Endothelial cell (in vitro differentiated cells): ENCODE measurements at regions not wholly inside any gene's neighbourhood (a gene's known extent, or its start where the extent isn't known, plus 50 kb on each side); places are given as distances from the start of the nearest gene placed in this dataset.
A peak's percentile ranks its signal among the peaks of the same experiment; 100 is the strongest.

Experiments
- DNase-seq: peaks from one replicate; pipeline ENCODE4 v3.0.0; 2021; ENCODE audit warnings: low spot score
- H3K27ac Mint-ChIP-seq: one replicate; pipeline ENCODE4 v1.8.0; 2021; ENCODE audit warnings: mixed read lengths, inconsistent platforms; ENCODE audit not compliant: unreplicated experiment
- H3K27me3 Mint-ChIP-seq: one replicate; pipeline ENCODE4 v1.8.0; 2021; ENCODE audit warnings: mild to moderate bottlenecking, moderate library complexity, mixed read lengths, inconsistent platforms; ENCODE audit not compliant: unreplicated experiment
- H3K36me3 Mint-ChIP-seq: one replicate; pipeline ENCODE4 v1.8.0; 2021; ENCODE audit warnings: mild to moderate bottlenecking, low read depth, mixed read lengths, inconsistent platforms; ENCODE audit not compliant: unreplicated experiment
- H3K4me1 Mint-ChIP-seq: one replicate; pipeline ENCODE4 v1.8.0; 2021; ENCODE audit warnings: mild to moderate bottlenecking, mixed read lengths, inconsistent platforms; ENCODE audit not compliant: unreplicated experiment
- H3K4me3 Mint-ChIP-seq: one replicate; pipeline ENCODE4 v1.8.0; 2021; ENCODE audit warnings: mild to moderate bottlenecking, mixed read lengths, inconsistent platforms; ENCODE audit not compliant: unreplicated experiment
- H3K9me3 Mint-ChIP-seq: one replicate; pipeline ENCODE4 v1.8.0; 2021; ENCODE audit warnings: mixed read lengths, inconsistent platforms; ENCODE audit not compliant: unreplicated experiment
- CTCF ChIP-seq: fragments of 200-600 bp; sonication (generic); IDR thresholded peaks from one replicate; pipeline ENCODE4 v1.5.0; 2021; ENCODE audit warnings: antibody characterized with exemption; ENCODE audit not compliant: unreplicated experiment

- H3K4me3 Mint-ChIP-seq: no peak overlapping the region
- no peaks in the 10 kb centered on the region for H3K4me1 Mint-ChIP-seq
- no peak for TF ChIP-seq CTCF
- H3K36me3 Mint-ChIP-seq: peaks cover 4% of the 10 kb centered on the region
- DNase-seq: peak; percentile 2
- H3K9me3 Mint-ChIP-seq: no peaks in the 10 kb centered on the region
- peaks cover 14% of the 10 kb centered on the region for H3K27me3 Mint-ChIP-seq
- no peak overlapping the region for H3K27ac Mint-ChIP-seq
Observed at GRCh38 chr2:128450211-128451024, 131.8 kb upstream of the HS6ST1 start.

GRCh38 chr2:128451084-128452023 lies 132.7 kb upstream of the HS6ST1 start:
- no peaks in the 10 kb centered on the region for H3K9me3 Mint-ChIP-seq
- peaks cover 4% of the 10 kb centered on the region for H3K36me3 Mint-ChIP-seq
- DNase-seq: peak; percentile 2
- H3K4me1 Mint-ChIP-seq: no peaks in the 10 kb centered on the region
- peaks cover 14% of the 10 kb centered on the region for H3K27me3 Mint-ChIP-seq
- H3K27ac Mint-ChIP-seq: no peak overlapping the region
- H3K4me3 Mint-ChIP-seq: no peak overlapping the region
- TF ChIP-seq CTCF: no peak

- no peaks in the 10 kb centered on the region for H3K9me3 Mint-ChIP-seq
Observed at GRCh38 chr2:128452024-128452411, 133.3 kb upstream of the HS6ST1 start.

GRCh38 chr2:128452536-128453530 lies 134.2 kb upstream of the HS6ST1 start:
- Mint-ChIP-seq H3K9me3 (no peaks in the 10 kb centered on the region), H3K27me3 (peaks cover 12% of the 10 kb centered on the region), H3K36me3 (peaks cover 4% of the 10 kb centered on the region), H3K4me3 (no peak overlapping the region), H3K4me1 (no peaks in the 10 kb centered on the region), H3K27ac (no peak overlapping the region)
- no peak for TF ChIP-seq CTCF
- peak; percentile 0 for DNase-seq

More at GRCh38 chr2:128452024-128452411, 133.3 kb upstream of the HS6ST1 start:
- H3K27me3 Mint-ChIP-seq: peaks cover 12% of the 10 kb centered on the region
- no peaks in the 10 kb centered on the region for H3K4me1 Mint-ChIP-seq
- DNase-seq: no peak
- peaks cover 4% of the 10 kb centered on the region for H3K36me3 Mint-ChIP-seq
- no peak overlapping the region for H3K4me3 Mint-ChIP-seq
- no peak overlapping the region for H3K27ac Mint-ChIP-seq
- TF ChIP-seq CTCF: no peak
